ENCODE measurements at regions not wholly inside any gene's neighbourhood (a gene's known extent, or its start where the extent isn't known, plus 50 kb on each side); places are given as distances from the start of the nearest gene placed in this dataset.
"Not testable (repeated sequence)": the region's sequence is repeated elsewhere in the genome, so short reads cannot be mapped to it uniquely, and the experiment has no call there.

DNA sequence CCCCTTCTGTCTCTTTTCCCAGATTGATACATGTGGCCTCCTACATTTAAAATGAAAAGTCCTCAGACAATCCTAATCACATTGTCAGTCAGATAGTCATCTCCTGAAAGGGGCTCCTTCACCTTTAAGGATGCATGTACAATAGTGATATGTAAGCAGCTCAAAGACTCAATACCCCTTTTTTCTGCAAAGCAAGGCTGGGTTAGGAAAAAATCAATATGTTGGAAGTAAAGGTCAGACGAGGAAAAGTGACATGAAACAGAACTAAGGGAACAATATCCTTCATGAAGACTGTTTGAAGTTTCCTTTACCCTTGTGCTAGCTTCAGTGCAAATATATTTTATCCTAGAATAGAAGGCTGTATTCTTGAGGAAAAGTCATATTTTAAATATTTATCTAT lies 539.3 kb downstream of the NR2F2 start:
- no peaks in the 10 kb centered on the region for H3K36me3 Mint-ChIP-seq (ENCODE audit: insufficient read depth, unreplicated experiment)
- H3K27me3 Mint-ChIP-seq (ENCODE audit: unreplicated experiment): no peaks in the 10 kb centered on the region
- H3K27ac Mint-ChIP-seq (ENCODE audit: unreplicated experiment): no peak overlapping the region
- DNase-seq: no peak
- TF ChIP-seq, protein P1, sequence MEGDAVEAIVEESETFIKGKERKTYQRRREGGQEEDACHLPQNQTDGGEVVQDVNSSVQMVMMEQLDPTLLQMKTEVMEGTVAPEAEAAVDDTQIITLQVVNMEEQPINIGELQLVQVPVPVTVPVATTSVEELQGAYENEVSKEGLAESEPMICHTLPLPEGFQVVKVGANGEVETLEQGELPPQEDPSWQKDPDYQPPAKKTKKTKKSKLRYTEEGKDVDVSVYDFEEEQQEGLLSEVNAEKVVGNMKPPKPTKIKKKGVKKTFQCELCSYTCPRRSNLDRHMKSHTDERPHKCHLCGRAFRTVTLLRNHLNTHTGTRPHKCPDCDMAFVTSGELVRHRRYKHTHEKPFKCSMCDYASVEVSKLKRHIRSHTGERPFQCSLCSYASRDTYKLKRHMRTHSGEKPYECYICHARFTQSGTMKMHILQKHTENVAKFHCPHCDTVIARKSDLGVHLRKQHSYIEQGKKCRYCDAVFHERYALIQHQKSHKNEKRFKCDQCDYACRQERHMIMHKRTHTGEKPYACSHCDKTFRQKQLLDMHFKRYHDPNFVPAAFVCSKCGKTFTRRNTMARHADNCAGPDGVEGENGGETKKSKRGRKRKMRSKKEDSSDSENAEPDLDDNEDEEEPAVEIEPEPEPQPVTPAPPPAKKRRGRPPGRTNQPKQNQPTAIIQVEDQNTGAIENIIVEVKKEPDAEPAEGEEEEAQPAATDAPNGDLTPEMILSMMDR (IDR thresholded peaks at IDR 0.05; ENCODE audit: unreplicated experiment): no peak
- BruUV-seq (replicated peaks): no TSS peak
- no peaks in the 10 kb centered on the region for H3K9me3 Mint-ChIP-seq (ENCODE audit: low read depth, unreplicated experiment)
- intact Hi-C loops (cut with micrococcal nuclease; ENCODE audit: unreplicated experiment): no loop called here
- no peak overlapping the region for H3K4me3 Mint-ChIP-seq (ENCODE audit: low read depth, unreplicated experiment)
- H3K4me1 Mint-ChIP-seq (ENCODE audit: low read depth, unreplicated experiment): no peaks in the 10 kb centered on the region
- CTCF ChIA-PET: no interaction called here

DNA sequence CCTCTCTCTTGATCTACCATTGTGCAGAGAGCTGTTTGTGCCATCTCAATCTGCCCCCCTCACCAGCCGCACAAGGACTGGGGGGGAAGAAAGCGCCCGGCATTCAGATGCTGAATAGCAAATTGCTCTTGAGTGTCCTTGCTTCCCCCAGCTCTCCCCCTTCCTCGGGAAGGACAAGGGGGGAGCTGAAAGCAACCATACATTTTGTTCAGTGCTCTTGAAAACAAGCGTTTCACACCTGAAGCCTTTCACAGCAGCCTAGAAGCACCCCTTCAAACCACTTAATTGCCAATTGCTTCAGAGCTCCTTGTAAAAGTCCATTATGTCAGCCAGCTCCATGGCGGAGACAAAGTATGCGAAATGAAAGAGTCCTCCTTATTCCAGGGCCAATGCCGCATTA lies 540.1 kb downstream of the NR2F2 start:
- Mint-ChIP-seq H3K9me3 (ENCODE audit: low read depth, unreplicated experiment) (no peaks in the 10 kb centered on the region), H3K36me3 (ENCODE audit: insufficient read depth, unreplicated experiment) (no peaks in the 10 kb centered on the region), H3K4me3 (ENCODE audit: low read depth, unreplicated experiment) (no peak overlapping the region), H3K4me1 (ENCODE audit: low read depth, unreplicated experiment) (no peaks in the 10 kb centered on the region), H3K27me3 (ENCODE audit: unreplicated experiment) (no peaks in the 10 kb centered on the region), H3K27ac (ENCODE audit: unreplicated experiment) (no peak overlapping the region)
- CTCF ChIA-PET: interaction anchor here (0.7 kb wide), 1 partner anchor 583 kb away, joined by 3 read pairs; no protein-coding TSS in a partner anchor
- DNase-seq: no peak
- no TSS peak for BruUV-seq (replicated peaks)
- TF ChIP-seq, protein P1 (IDR thresholded peaks at IDR 0.05; ENCODE audit: unreplicated experiment): no peak
- intact Hi-C loops (cut with micrococcal nuclease; ENCODE audit: unreplicated experiment): no loop called here

DNA sequence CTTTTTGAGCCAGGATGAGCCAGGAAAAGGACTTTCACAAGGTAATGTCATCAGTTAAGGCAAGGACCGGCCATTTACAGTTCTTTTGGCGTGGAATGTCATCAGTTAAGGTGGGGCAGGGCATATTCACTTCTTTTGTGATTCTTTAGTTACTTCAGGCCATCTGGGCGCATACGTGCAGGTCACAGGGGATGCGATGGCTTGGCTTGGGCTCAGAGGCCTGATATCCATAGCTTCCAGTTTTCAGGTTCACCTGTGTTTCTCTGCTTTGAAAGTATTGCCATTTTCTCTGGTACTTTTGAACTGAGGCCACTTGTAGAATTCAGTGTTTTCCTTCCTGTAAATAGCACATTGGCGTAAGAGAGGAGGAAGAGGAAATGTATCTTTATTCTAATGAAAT lies 546.9 kb downstream of the NR2F2 start:
- H3K9me3 Mint-ChIP-seq (ENCODE audit: low read depth, unreplicated experiment); intact Hi-C loops (cut with micrococcal nuclease; ENCODE audit: unreplicated experiment); H3K27me3 Mint-ChIP-seq (ENCODE audit: unreplicated experiment): not testable (repeated sequence)

DNA sequence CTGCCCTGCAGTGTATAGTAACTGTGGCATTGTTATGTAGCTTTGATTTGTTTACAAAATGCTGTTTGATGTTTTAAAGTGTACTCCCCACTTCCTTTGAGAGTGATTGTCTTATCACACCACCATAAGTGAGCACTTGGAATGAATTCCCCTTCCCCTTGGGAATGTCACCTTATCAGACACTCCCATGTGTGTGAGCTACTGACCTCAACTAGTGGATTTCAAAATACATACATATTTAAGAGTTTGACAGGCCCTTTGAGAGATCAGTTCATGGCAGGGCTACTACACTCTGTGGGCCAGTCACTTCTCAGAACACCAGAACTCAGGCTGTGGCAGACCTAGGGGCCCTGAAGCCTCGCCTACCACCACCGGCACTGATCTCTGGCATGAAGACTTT lies 547.6 kb downstream of the NR2F2 start:
- TF ChIP-seq, protein P1 (IDR thresholded peaks at IDR 0.05; ENCODE audit: unreplicated experiment): no peak
- H3K36me3 Mint-ChIP-seq (ENCODE audit: insufficient read depth, unreplicated experiment): no peaks in the 10 kb centered on the region
- peaks cover 11% of the 10 kb centered on the region for H3K4me1 Mint-ChIP-seq (ENCODE audit: low read depth, unreplicated experiment)
- intact Hi-C loops (cut with micrococcal nuclease; ENCODE audit: unreplicated experiment): no loop called here
- H3K27ac Mint-ChIP-seq (ENCODE audit: unreplicated experiment): no peak overlapping the region
- BruUV-seq (replicated peaks): no TSS peak
- H3K4me3 Mint-ChIP-seq (ENCODE audit: low read depth, unreplicated experiment): no peak overlapping the region
- H3K9me3 Mint-ChIP-seq (ENCODE audit: low read depth, unreplicated experiment): no peaks in the 10 kb centered on the region
- CTCF ChIA-PET: interaction anchor here (0.5 kb wide), 1 partner anchor 549 kb away, joined by 3 read pairs; no protein-coding TSS in a partner anchor
- no peaks in the 10 kb centered on the region for H3K27me3 Mint-ChIP-seq (ENCODE audit: unreplicated experiment)
- no peak for DNase-seq

More for the DNA sequence above, 546.9 kb downstream of the NR2F2 start:
- CTCF ChIA-PET: interaction anchor here (0.5 kb wide), 1 partner anchor 549 kb away, joined by 3 read pairs; no protein-coding TSS in a partner anchor
- H3K4me1 Mint-ChIP-seq (ENCODE audit: low read depth, unreplicated experiment); H3K4me3 Mint-ChIP-seq (ENCODE audit: low read depth, unreplicated experiment); DNase-seq; BruUV-seq (replicated peaks); H3K36me3 Mint-ChIP-seq (ENCODE audit: insufficient read depth, unreplicated experiment); H3K27ac Mint-ChIP-seq (ENCODE audit: unreplicated experiment): not testable (repeated sequence)

DNA sequence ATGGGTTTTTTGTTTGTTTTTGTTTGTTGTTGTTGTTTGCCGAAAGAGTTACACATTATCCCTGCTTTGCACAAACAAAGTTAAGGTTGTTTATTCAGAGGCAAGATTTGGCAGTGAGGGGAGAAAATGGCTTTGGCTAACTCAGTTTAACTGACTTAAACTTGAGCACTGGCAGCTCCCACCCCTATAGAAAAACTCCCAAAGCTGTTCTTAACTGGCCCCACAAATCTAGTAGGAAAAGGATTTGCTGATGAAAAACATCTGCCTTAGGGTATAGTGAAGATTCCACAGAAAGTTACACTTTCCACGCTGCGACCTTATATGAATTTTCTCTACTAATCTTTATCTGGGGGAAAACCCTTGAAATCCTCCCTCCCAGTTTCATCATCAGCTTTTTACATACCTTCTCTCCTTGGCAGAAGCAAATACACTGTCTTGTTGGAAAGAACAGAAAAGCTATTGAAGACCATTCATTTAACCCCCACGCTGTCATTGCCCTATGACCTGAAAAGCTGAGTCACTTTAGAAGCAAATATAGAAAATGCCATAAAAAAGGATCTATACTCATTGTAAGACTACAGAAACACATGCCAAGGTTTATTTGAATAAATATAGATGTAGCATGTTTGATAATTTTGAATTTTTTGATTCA lies 551.7 kb downstream of the NR2F2 start:
- H3K27me3 Mint-ChIP-seq (ENCODE audit: unreplicated experiment): no peaks in the 10 kb centered on the region
- no peaks in the 10 kb centered on the region for H3K9me3 Mint-ChIP-seq (ENCODE audit: low read depth, unreplicated experiment)
- no peaks in the 10 kb centered on the region for H3K36me3 Mint-ChIP-seq (ENCODE audit: insufficient read depth, unreplicated experiment)
- intact Hi-C loops (cut with micrococcal nuclease; ENCODE audit: unreplicated experiment): no loop called here
- CTCF ChIA-PET: no interaction called here
- no peak overlapping the region for H3K4me3 Mint-ChIP-seq (ENCODE audit: low read depth, unreplicated experiment)
- peaks cover 11% of the 10 kb centered on the region for H3K4me1 Mint-ChIP-seq (ENCODE audit: low read depth, unreplicated experiment)
- TF ChIP-seq, protein P1 (IDR thresholded peaks at IDR 0.05; ENCODE audit: unreplicated experiment): no peak
- no peak for DNase-seq
- no TSS peak for BruUV-seq (replicated peaks)
- H3K27ac Mint-ChIP-seq (ENCODE audit: unreplicated experiment): no peak overlapping the region

All from Calu3 (cell line).